HepG2 (cell line): ENCODE measurements at regions not wholly inside any gene's neighbourhood (a gene's known extent, or its start where the extent isn't known, plus 50 kb on each side); places are given as distances from the start of the nearest gene placed in this dataset.

ENCODE experiments used
- ATAC-seq: fragments of 200-7000 bp; cut with Tn5 transposase; 3 replicates; pipeline ENCODE4 v1.9.1; 2020; ENCODE audit warnings: mild to moderate bottlenecking, moderate library complexity
- BruUV-seq: library from RNA; stranded (reverse); fragments of 400-500 nt; replicated peaks from 2 replicates; lab custom pipeline; 2021; lab: Mats Ljungman, UMichigan
- CTCF ChIA-PET: fragments of 300-600 bp; formaldehyde crosslinking; extraction: SDS; loops from one replicate; lab custom pipeline; 2021; ENCODE audit warnings: low total read pairs, inconsistent platforms, low intra/inter-chr PET ratio; lab: Yijun Ruan, JAX
- POLR2A ChIA-PET: fragments of 350-600 bp; sonication (Branson Sonifier 250); formaldehyde crosslinking; loops from one replicate; lab custom pipeline; 2020; ENCODE audit warnings: antibody characterized with exemption, inconsistent platforms; lab: Yijun Ruan, JAX
- DNase-seq: peaks from one replicate; pipeline ENCODE4 v3.0.0-alpha.2; 2015; ENCODE audit warnings: low spot score
- FAIRE-seq: peaks from 3 replicates; lab custom pipeline; 2011; peaks lifted over from hg19 to GRCh38; lab: Jason Lieb, UNC
- H2AFZ ChIP-seq: one replicate; pipeline ENCODE4 v1.6.1; 2011; ENCODE audit warnings: low read length, inconsistent platforms
- H3K27ac ChIP-seq: fragments of 300-600 bp; 3 replicates; pipeline ENCODE4 v1.8.0; 2011; ENCODE audit warnings: mixed run types, mild to moderate bottlenecking, mixed read lengths, low read length, inconsistent platforms; ENCODE audit not compliant: insufficient read depth; ENCODE audit errors: extremely low read length
- H3K27me3 ChIP-seq, 2 experiments: fragments of 200-600 bp in 1 of 2; 2 replicates in 1 of 2; 3 replicates in 1 of 2; pipeline versions ENCODE4 v1.6.0 to v1.8.0; 2011; ENCODE audit warnings: low read length in 2 of 2, mild to moderate bottlenecking in 2 of 2, moderate library complexity in 2 of 2, inconsistent platforms in 1 of 2; ENCODE audit not compliant: insufficient read depth in 2 of 2, control insufficient read depth in 1 of 2
- H3K36me3 ChIP-seq, 2 experiments: fragments of 200-600 bp in 1 of 2; replicated peaks in 1 of 2; 2 replicates in 1 of 2; 3 replicates in 1 of 2; pipeline versions ENCODE4 v1.5.1 to v1.8.0; 2011; ENCODE audit warnings: low read length in 2 of 2, inconsistent platforms in 1 of 2; ENCODE audit not compliant: insufficient read depth in 2 of 2, control insufficient read depth in 1 of 2
- H3K4me1 ChIP-seq: 2 replicates; pipeline ENCODE4 v1.5.1; 2012; ENCODE audit warnings: low read length, inconsistent platforms; ENCODE audit not compliant: insufficient read depth
- H3K4me2 ChIP-seq: 2 replicates; pipeline ENCODE4 v1.6.0; 2011; ENCODE audit warnings: low read depth, low read length, inconsistent platforms
- H3K4me3 ChIP-seq, 3 experiments: fragments of 200-600 bp in 1 of 3; sonication (generic), shearing (Covaris generic) in 1 of 3; replicated peaks in 1 of 3; 2 replicates each; pipeline ENCODE4 v1.5.1; 2011 to 2016; ENCODE audit warnings: low read length in 3 of 3, inconsistent platforms in 2 of 3, low read depth in 2 of 3, mild to moderate bottlenecking in 2 of 3, control low read depth in 1 of 3, mixed read lengths in 1 of 3; ENCODE audit not compliant: insufficient read depth in 1 of 3
- H3K79me2 ChIP-seq: one replicate; pipeline ENCODE4 v1.6.1; 2011; ENCODE audit warnings: low read length, inconsistent platforms; ENCODE audit not compliant: insufficient read depth
- H3K9ac ChIP-seq: 2 replicates; pipeline ENCODE4 v1.6.0; 2011; ENCODE audit warnings: mild to moderate bottlenecking, low read depth, low read length, inconsistent platforms; ENCODE audit not compliant: insufficient read depth
- H3K9me3 ChIP-seq: 2 replicates; pipeline ENCODE4 v1.5.1; 2012; ENCODE audit warnings: mild to moderate bottlenecking, low read length
- H4K20me1 ChIP-seq: 2 replicates; pipeline ENCODE4 v1.6.0; 2011; ENCODE audit warnings: inconsistent platforms, mild to moderate bottlenecking, low read length, moderate library complexity; ENCODE audit not compliant: insufficient read depth
- BHLHE40 ChIP-seq: IDR thresholded peaks from 2 replicates; pipeline ENCODE4 v1.6.1; 2011; ENCODE audit warnings: low read length, improper control_type of control experiment
- EHMT2 ChIP-seq: fragments of 200-600 bp; sonication (generic); IDR thresholded peaks from 2 replicates; pipeline ENCODE4 v1.7.0; 2017; ENCODE audit warnings: antibody characterized with exemption, low read depth, low read length, borderline replicate concordance
- HNF4A ChIP-seq: sonication (generic); formaldehyde crosslinking; IDR thresholded peaks from 2 replicates; pipeline ENCODE4 v1.4.0; 2020; ENCODE audit warnings: missing genetic modification reagents
- HOXA5 ChIP-seq: sonication (generic); formaldehyde crosslinking; IDR thresholded peaks from 2 replicates; pipeline ENCODE4 v1.4.0; 2020; ENCODE audit warnings: missing genetic modification reagents
- JARID2 ChIP-seq: sonication (generic); formaldehyde crosslinking; IDR thresholded peaks from 2 replicates; pipeline ENCODE4 v1.8.1; 2023; ENCODE audit warnings: missing genetic modification reagents, inconsistent platforms; ENCODE audit not compliant: insufficient replicate concordance
- MAX ChIP-seq: IDR thresholded peaks from 2 replicates; pipeline ENCODE4 v1.6.1; 2012; ENCODE audit warnings: inconsistent platforms
- NCOA1 ChIP-seq: sonication (generic); formaldehyde crosslinking; IDR thresholded peaks from 2 replicates; pipeline ENCODE4 v1.9.0; 2021; ENCODE audit warnings: missing genetic modification reagents
- NR2F1 ChIP-seq, 2 experiments: fragments of 450-650 bp in 1 of 2; formaldehyde crosslinking in 1 of 2; IDR thresholded peaks; 2 replicates each; pipeline versions ENCODE4 v1.5.0 to v1.6.1; 2016 to 2020; ENCODE audit warnings: mild to moderate bottlenecking in 1 of 2, missing compliant biosample characterization in 1 of 2, missing genetic modification reagents in 1 of 2, moderate library complexity in 1 of 2
- PTBP1 ChIP-seq: fragments of 200-400 bp; formaldehyde crosslinking; IDR thresholded peaks from 2 replicates; pipeline ENCODE4 v1.6.1; 2018; ENCODE audit warnings: low read length, low read depth; ENCODE audit not compliant: poor library complexity, severe bottlenecking
- RARA ChIP-seq: IDR thresholded peaks from 2 replicates; pipeline ENCODE4 v1.6.1; 2016; ENCODE audit warnings: missing genetic modification reagents, missing compliant biosample characterization
- SIX1 ChIP-seq: sonication (generic); formaldehyde crosslinking; IDR thresholded peaks from 2 replicates; pipeline ENCODE4 v1.4.0; 2020; ENCODE audit warnings: missing genetic modification reagents, borderline replicate concordance
- SOX13 ChIP-seq, 3 experiments: fragments of 450-650 bp in 1 of 3; sonication (generic) in 1 of 3; formaldehyde crosslinking in 1 of 3; IDR thresholded peaks in 2 of 3; conservative IDR thresholded peaks in 1 of 3; 2 replicates each; pipeline versions ENCODE4 v1.5.0 to v1.6.1; 2016 to 2020; ENCODE audit warnings: antibody characterized with exemption in 1 of 3, mild to moderate bottlenecking in 1 of 3, missing compliant biosample characterization in 1 of 3, missing genetic modification reagents in 1 of 3, moderate library complexity in 1 of 3
- SOX5 ChIP-seq: IDR thresholded peaks from 2 replicates; pipeline ENCODE4 v1.6.1; 2016; ENCODE audit warnings: borderline replicate concordance
- TEAD3 ChIP-seq: optimal IDR thresholded peaks from 2 replicates; pipeline ENCODE3; 2016; ENCODE audit warnings: borderline replicate concordance
- TGIF2 ChIP-seq: IDR thresholded peaks from 2 replicates; pipeline ENCODE4 v1.6.1; 2016; ENCODE audit warnings: control low read depth, missing compliant biosample characterization
- WGBS: methylation state at CpG from one replicate; pipeline ENCODE4 v1.1.6; 2017; ENCODE audit warnings: low lambda C conversion rate; 5-methylcytosine and 5-hydroxymethylcytosine counted together
- in situ Hi-C: cut with HindIII; loops from 2 replicates; pipeline ENCODE4 v1.10.0; 2017; ENCODE audit warnings: low pct_unique_long_range_greater_than_20kb; ENCODE audit not compliant: extremely low pct_ligation_motif_present
- intact Hi-C: fragments of 100-400 bp; cut with micrococcal nuclease; formaldehyde crosslinking; loops from one replicate; pipeline ENCODE4 v1.10.0; 2022; ENCODE audit not compliant: unreplicated experiment
- TF ChIP-seq, protein P1 (sequence below): sonication (generic); formaldehyde crosslinking; IDR thresholded peaks from 2 replicates; pipeline ENCODE4 v1.5.1; 2020; ENCODE audit warnings: missing genetic modification reagents, mild to moderate bottlenecking, borderline replicate concordance

GRCh38 chr3:72082776-72083462, 298.0 kb upstream of the PROK2 start:
- ChIA-PET CTCF (no interaction called here), POLR2A (no interaction called here)
- in situ Hi-C loops (no loop called here), intact Hi-C loops (no loop called here)
- DNase-seq (no peak), ATAC-seq (no peak), FAIRE-seq (no peak)
- no peaks in the 10 kb centered on the region for H4K20me1 ChIP-seq
- no peaks in the 10 kb centered on the region for H3K36me3 ChIP-seq
- H3K4me1 ChIP-seq, result peaks cover 11% of the 10 kb centered on the region
- no peak overlapping the region for H3K9ac ChIP-seq
- H3K4me3 ChIP-seq, result no peak overlapping the region
- H3K27ac ChIP-seq, result no peak overlapping the region
- TF ChIP-seq SOX13 (IDR thresholded peaks at IDR 0.05), result no peak
- no peak for TF ChIP-seq SOX13 (CRISPR knock-in tag; conservative IDR thresholded peaks at IDR 0.05 in 1 of 2, IDR thresholded peaks at IDR 0.05 in 1 of 2)
- TF ChIP-seq TGIF2, result no peak
- no peak for TF ChIP-seq PTBP1
- no peak for TF ChIP-seq TEAD3 (CRISPR knock-in tag)
- no peak for TF ChIP-seq JARID2
- no peak for TF ChIP-seq EHMT2
- no peak for TF ChIP-seq HOXA5
- no peak for TF ChIP-seq NCOA1 (CRISPR knock-in tag)
- 27% methylated on average over 10 of the region's 10 CpGs for WGBS
- no peak overlapping the region for H3K4me2 ChIP-seq
- no peaks in the 10 kb centered on the region for H3K9me3 ChIP-seq
- H2AFZ ChIP-seq, result no peak overlapping the region
- peaks cover 0 to 12% of the 10 kb centered on the region in 2 experiments; a peak in 3 of 5 replicates for H3K27me3 ChIP-seq
- no TSS peak for BruUV-seq
- no peaks in the 10 kb centered on the region for H3K79me2 ChIP-seq

DNA sequence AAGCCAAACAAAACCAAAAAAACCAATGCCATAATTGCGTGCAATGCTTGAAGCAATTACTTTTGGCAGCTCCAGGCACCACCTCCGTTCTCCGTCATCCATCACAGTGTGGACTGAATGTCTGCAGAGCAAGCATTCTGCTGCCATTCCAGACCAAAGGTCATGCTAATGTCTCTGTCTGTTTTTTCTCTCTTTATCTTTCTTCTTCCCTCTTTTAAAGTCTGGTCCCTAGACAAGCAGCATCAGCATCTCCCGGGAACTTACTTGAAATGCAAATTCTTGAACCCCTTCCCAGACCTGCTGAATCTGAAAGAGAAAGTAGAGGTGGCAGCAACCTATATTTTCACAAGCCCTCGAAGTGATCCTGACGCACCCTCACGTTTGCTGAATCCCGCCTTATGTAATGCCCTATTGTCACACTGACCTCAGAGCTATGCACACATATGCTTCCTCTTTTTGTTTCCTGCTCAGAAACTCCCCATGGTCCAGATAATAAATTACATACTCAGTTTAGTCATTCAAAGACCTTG, 297.3 kb upstream of the PROK2 start:
- ChIA-PET CTCF (no interaction called here), POLR2A (no interaction called here)
- Histone ChIP-seq H2AFZ (no peak overlapping the region), H3K79me2 (no peaks in the 10 kb centered on the region), H3K4me3 (no peak overlapping the region), H3K4me1 (peaks cover 11% of the 10 kb centered on the region), H4K20me1 (no peaks in the 10 kb centered on the region), H3K9me3 (no peaks in the 10 kb centered on the region), H3K4me2 (peak overlapping the region; percentile 46), H3K27me3 (peaks cover 0 to 10% of the 10 kb centered on the region in 2 experiments; a peak in 3 of 5 replicates), H3K36me3 (no peaks in the 10 kb centered on the region), H3K27ac (no peak overlapping the region), H3K9ac (no peak overlapping the region)
- intact Hi-C loops (no loop called here), in situ Hi-C loops (no loop called here)
- WGBS, result 5% methylated on average over 8 of the region's 8 CpGs
- no TSS peak for BruUV-seq
- DNase-seq (no peak), FAIRE-seq (no peak), ATAC-seq (peak; percentile 57)
- peak; percentile 76 for TF ChIP-seq SOX5 (CRISPR knock-in tag)
- TF ChIP-seq RARA (CRISPR knock-in tag), result 0 out of 2 replicates have a peak, but pooled peaks have one; percentile 27
- peak; percentile 81 for TF ChIP-seq BHLHE40
- TF ChIP-seq MAX, result 0 out of 2 replicates have a peak, but pooled peaks have one; percentile 30
- TF ChIP-seq NR2F1 (CRISPR knock-in tag; IDR thresholded peaks at IDR 0.05), result 0 out of 4 replicates have a peak, but pooled peaks of 1 of the 2 experiments have one; percentile 40
- TF ChIP-seq, protein P1, sequence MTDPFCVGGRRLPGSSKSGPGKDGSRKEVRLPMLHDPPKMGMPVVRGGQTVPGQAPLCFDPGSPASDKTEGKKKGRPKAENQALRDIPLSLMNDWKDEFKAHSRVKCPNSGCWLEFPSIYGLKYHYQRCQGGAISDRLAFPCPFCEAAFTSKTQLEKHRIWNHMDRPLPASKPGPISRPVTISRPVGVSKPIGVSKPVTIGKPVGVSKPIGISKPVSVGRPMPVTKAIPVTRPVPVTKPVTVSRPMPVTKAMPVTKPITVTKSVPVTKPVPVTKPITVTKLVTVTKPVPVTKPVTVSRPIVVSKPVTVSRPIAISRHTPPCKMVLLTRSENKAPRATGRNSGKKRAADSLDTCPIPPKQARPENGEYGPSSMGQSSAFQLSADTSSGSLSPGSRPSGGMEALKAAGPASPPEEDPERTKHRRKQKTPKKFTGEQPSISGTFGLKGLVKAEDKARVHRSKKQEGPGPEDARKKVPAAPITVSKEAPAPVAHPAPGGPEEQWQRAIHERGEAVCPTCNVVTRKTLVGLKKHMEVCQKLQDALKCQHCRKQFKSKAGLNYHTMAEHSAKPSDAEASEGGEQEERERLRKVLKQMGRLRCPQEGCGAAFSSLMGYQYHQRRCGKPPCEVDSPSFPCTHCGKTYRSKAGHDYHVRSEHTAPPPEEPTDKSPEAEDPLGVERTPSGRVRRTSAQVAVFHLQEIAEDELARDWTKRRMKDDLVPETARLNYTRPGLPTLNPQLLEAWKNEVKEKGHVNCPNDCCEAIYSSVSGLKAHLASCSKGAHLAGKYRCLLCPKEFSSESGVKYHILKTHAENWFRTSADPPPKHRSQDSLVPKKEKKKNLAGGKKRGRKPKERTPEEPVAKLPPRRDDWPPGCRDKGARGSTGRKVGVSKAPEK (CRISPR knock-in tag), result no peak
- TF ChIP-seq HNF4A (CRISPR knock-in tag), result peak; percentile 17; the same call in 1 of the 2 replicates
- no peak for TF ChIP-seq SIX1 (CRISPR knock-in tag)
